Kidney (tissue), 13 donors: ENCODE measurements at regions not wholly inside any gene's neighbourhood (a gene's known extent, or its start where the extent isn't known, plus 50 kb on each side); places are given as distances from the start of the nearest gene placed in this dataset.

ENCODE experiments used
- DNase-seq, 5 donors: peaks; one replicate each; pipeline ENCODE4 v3.0.0-alpha.2; 2013 to 2020
- FAIRE-seq: peaks from 2 replicates; lab custom pipeline; 2012; peaks lifted over from hg19 to GRCh38; lab: Jason Lieb, UNC
- H3K27ac ChIP-seq, 2 donors: one replicate each; pipeline ENCODE4 v1.7.0; 2013; ENCODE audit warnings: low read depth in 2 of 2, low read length in 2 of 2, inconsistent platforms in 1 of 2
- H3K27me3 ChIP-seq: one replicate; pipeline ENCODE4 v1.7.1; 2013; ENCODE audit warnings: low read length, inconsistent platforms; ENCODE audit not compliant: control insufficient read depth, insufficient read depth
- H3K36me3 ChIP-seq, 3 donors: one replicate each; pipeline versions ENCODE4 v1.7.0 to v1.7.1; 2013; ENCODE audit warnings: low read length in 3 of 3, control low read depth in 1 of 3, inconsistent platforms in 1 of 3; ENCODE audit not compliant: insufficient read depth in 3 of 3, control insufficient read depth in 2 of 3
- H3K4me1 ChIP-seq, 3 donors: one replicate each; pipeline versions ENCODE4 v1.7.0 to v1.7.1; 2013; ENCODE audit warnings: low read length in 3 of 3, inconsistent platforms in 1 of 3, low read depth in 1 of 3; ENCODE audit not compliant: control insufficient read depth in 2 of 3, insufficient read depth in 2 of 3
- H3K4me3 ChIP-seq, 3 donors: one replicate each; pipeline versions ENCODE4 v1.7.0 to v1.8.1; 2013; ENCODE audit warnings: low read length in 3 of 3, control low read depth in 1 of 3, inconsistent platforms in 1 of 3
- H3K9ac ChIP-seq, 3 donors: one replicate each; pipeline versions ENCODE4 v1.7.0 to v1.7.1; 2013; ENCODE audit warnings: low read length in 3 of 3, control low read depth in 1 of 3, inconsistent platforms in 1 of 3
- H3K9me3 ChIP-seq, 3 donors: one replicate each; pipeline versions ENCODE4 v1.7.0 to v1.7.1; 2013; ENCODE audit warnings: low read length in 3 of 3, control low read depth in 1 of 3, inconsistent platforms in 1 of 3; ENCODE audit not compliant: control insufficient read depth in 2 of 3, insufficient read depth in 1 of 3
- CTCF ChIP-seq: IDR thresholded peaks from 3 replicates; pipeline ENCODE4 v1.5.1; 2012; ENCODE audit warnings: mild to moderate bottlenecking, moderate library complexity, borderline replicate concordance; ENCODE audit not compliant: insufficient read depth; ENCODE audit errors: extremely low read depth
- intact Hi-C: fragments of 100-400 bp; cut with DNase I; formaldehyde crosslinking; loops from one replicate; pipeline ENCODE4 v1.11.1; 2022
- donor health status: control.
- donor health status: control.
- donor health status: control.
- donor health status: control.
- donor health status: control.
- donor health status: DM: yes; HTN: yes; CAD: no.
- donor health status: Normal renal cell carcinoma (clear cell type).

GRCh38 chr1:112046630-112047029 lies 57.2 kb upstream of the KCND3 start:
- Histone ChIP-seq H3K27ac (no peak overlapping the region), H3K4me1 (no peaks in the 10 kb centered on the region), H3K4me3 (no peak overlapping the region), H3K27me3 (no peaks in the 10 kb centered on the region), H3K36me3 (no peaks in the 10 kb centered on the region), H3K9me3 (no peaks in the 10 kb centered on the region), H3K9ac (no peak overlapping the region)
- DNase-seq, result no peak
- no peak for TF ChIP-seq CTCF
- no peak for FAIRE-seq
- intact Hi-C loops, result no loop called here

DNA sequence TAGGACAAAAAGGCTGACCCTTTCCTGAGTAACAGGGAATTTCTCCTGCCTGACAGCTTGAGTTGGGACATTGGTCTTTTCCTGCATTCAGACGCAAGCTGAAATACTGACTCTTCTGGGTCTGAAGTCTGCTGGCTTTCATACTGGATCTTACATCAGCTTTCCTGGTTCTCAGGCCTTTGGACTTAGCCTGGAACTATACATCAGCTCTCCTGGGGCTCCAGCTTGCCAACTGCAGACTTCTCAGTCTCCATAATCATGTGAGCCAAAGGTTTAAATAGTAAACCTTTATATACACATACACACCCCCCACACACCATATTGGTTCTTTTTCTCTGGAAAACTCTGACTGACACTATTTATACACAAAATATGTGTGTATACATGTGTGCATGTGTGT lies 59.0 kb upstream of the KCND3 start:
- no peaks in the 10 kb centered on the region for H3K27me3 ChIP-seq
- no peak overlapping the region for H3K4me3 ChIP-seq
- TF ChIP-seq CTCF, result no peak
- no peak overlapping the region for H3K27ac ChIP-seq
- no peaks in the 10 kb centered on the region for H3K9me3 ChIP-seq
- DNase-seq (no peak), FAIRE-seq (no peak)
- intact Hi-C loops, result no loop called here
- H3K36me3 ChIP-seq, result no peaks in the 10 kb centered on the region
- H3K4me1 ChIP-seq, result no peaks in the 10 kb centered on the region
- no peak overlapping the region for H3K9ac ChIP-seq

- DNase-seq, result peak in 1 of 5 donors; percentile 29
- intact Hi-C loops, result no loop called here
- H3K9ac ChIP-seq, result no peak overlapping the region
These were observed 65.0 kb upstream of the KCND3 start for GRCh38 chr1:112054510-112054909.

More at GRCh38 chr1:112054510-112054909, 65.0 kb upstream of the KCND3 start:
- Histone ChIP-seq H3K27me3 (no peaks in the 10 kb centered on the region), H3K4me3 (no peak overlapping the region), H3K9me3 (no peaks in the 10 kb centered on the region), H3K27ac (no peak overlapping the region), H3K4me1 (no peaks in the 10 kb centered on the region), H3K36me3 (no peaks in the 10 kb centered on the region)
- FAIRE-seq, result no peak
- no peak for TF ChIP-seq CTCF
